HG03439 (cell line): ENCODE measurements at regions not wholly inside any gene's neighbourhood (a gene's known extent, or its start where the extent isn't known, plus 50 kb on each side); places are given as distances from the start of the nearest gene placed in this dataset.

Source experiments
- ATAC-seq: cut with Tn5 transposase; IDR thresholded peaks from one replicate; pipeline ENCODE4 v1.9.1; 2021; ENCODE audit warnings: mild to moderate bottlenecking, moderate library complexity; ENCODE audit not compliant: unreplicated experiment

GRCh38 chr5:145221416-145221815 lies 613.7 kb downstream of the PRELID2 start:
- no peak for ATAC-seq

- no peak for ATAC-seq
Observed at GRCh38 chr5:145220481-145220880, 614.7 kb downstream of the PRELID2 start.

GRCh38 chr5:145218982-145219381 lies 616.2 kb downstream of the PRELID2 start:
- ATAC-seq: no peak

GRCh38 chr5:145218019-145218418 lies 617.1 kb downstream of the PRELID2 start:
- no peak for ATAC-seq

GRCh38 chr5:145210020-145210419 lies 625.1 kb downstream of the PRELID2 start:
- ATAC-seq: no peak

- no peak for ATAC-seq
Observed at GRCh38 chr5:145205546-145205945, 629.6 kb downstream of the PRELID2 start.

GRCh38 chr5:145204743-145205142 lies 630.4 kb downstream of the PRELID2 start:
- ATAC-seq: no peak

- ATAC-seq: no peak
Observed at GRCh38 chr5:145203193-145203592, 631.9 kb downstream of the PRELID2 start.

- no peak for ATAC-seq
Observed at GRCh38 chr5:145198525-145199260, 636.4 kb downstream of the PRELID2 start.

- ATAC-seq: no peak
Observed at GRCh38 chr5:145189746-145190145, 645.4 kb downstream of the PRELID2 start.

GRCh38 chr5:145180371-145180770 lies 654.8 kb downstream of the PRELID2 start:
- ATAC-seq: no peak

GRCh38 chr5:145178641-145179523 lies 656.3 kb downstream of the PRELID2 start:
- ATAC-seq: no peak

GRCh38 chr5:145176041-145176440 lies 659.1 kb downstream of the PRELID2 start:
- no peak for ATAC-seq

GRCh38 chr5:145166110-145166509 lies 669.0 kb downstream of the PRELID2 start:
- no peak for ATAC-seq

- no peak for ATAC-seq
Observed at GRCh38 chr5:145163876-145164275, 671.3 kb downstream of the PRELID2 start.

GRCh38 chr5:145162626-145163025 lies 672.5 kb downstream of the PRELID2 start:
- ATAC-seq: no peak

- no peak for ATAC-seq
Observed at GRCh38 chr5:145161391-145161790, 673.8 kb downstream of the PRELID2 start.

- ATAC-seq: no peak
Observed at GRCh38 chr5:145160679-145161078, 674.5 kb downstream of the PRELID2 start.

GRCh38 chr5:145158730-145159129 lies 676.4 kb downstream of the PRELID2 start:
- ATAC-seq: no peak

GRCh38 chr5:145157841-145158240 lies 677.3 kb downstream of the PRELID2 start:
- no peak for ATAC-seq

- no peak for ATAC-seq
Observed at GRCh38 chr5:145141534-145141933, 693.6 kb downstream of the PRELID2 start.

- no peak for ATAC-seq
Observed at GRCh38 chr5:145130996-145131395, 704.1 kb downstream of the PRELID2 start.
